ENCODE measurements at regions not wholly inside any gene's neighbourhood (a gene's known extent, or its start where the extent isn't known, plus 50 kb on each side); places are given as distances from the start of the nearest gene placed in this dataset.

DNA sequence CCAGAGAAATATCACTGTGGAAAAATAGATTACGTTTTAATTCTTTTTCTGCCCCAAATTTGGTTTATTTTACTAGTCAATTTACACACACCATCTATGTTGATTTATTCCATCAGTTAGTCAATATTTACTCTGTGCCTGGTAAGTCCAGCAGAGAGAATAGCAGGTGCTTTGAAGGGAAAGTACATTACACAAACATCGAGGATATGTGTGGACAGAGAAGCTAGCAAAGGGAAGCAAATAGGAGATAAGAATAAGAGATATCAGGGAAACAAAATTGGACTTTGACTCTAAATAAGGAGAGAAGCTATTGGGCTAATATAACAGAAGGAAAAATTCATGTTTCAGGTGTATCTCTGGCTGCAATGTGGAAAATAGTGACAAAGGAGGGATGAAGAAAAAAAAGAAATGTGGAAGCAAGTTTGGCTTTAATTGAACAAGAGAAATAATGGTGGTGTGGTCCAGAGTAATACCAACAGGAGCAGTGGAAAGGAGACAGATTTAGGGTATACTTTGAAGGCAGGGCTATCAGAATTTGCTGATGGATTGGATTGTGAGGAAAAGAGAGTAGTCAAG is 587.7 kb upstream of the CDH6 start:
- no peak overlapping the region for H2AFZ ChIP-seq (ENCODE audit: low read depth, low read length)
- H4K20me1 ChIP-seq (ENCODE audit: insufficient read depth, low read length), result no peaks in the 10 kb centered on the region
- H3K27me3 ChIP-seq (ENCODE audit: insufficient read depth, low read length, poor library complexity), result no peaks in the 10 kb centered on the region
- H3K9me3 ChIP-seq (ENCODE audit: insufficient read depth, low read length, severe bottlenecking), result no peaks in the 10 kb centered on the region
- no peak overlapping the region for H3K9ac ChIP-seq (ENCODE audit: low read depth, low read length)
- H3K4me1 ChIP-seq (ENCODE audit: insufficient read depth, low read length), result no peaks in the 10 kb centered on the region
- TF ChIP-seq CTCF (IDR thresholded peaks at IDR 0.05; ENCODE audit: borderline replicate concordance, extremely low read depth, low read length, poor library complexity, severe bottlenecking) (no peak), EZH2 (IDR thresholded peaks at IDR 0.05; ENCODE audit: borderline replicate concordance, low read depth, low read length, severe bottlenecking) (no peak)
- no peaks in the 10 kb centered on the region for H3K36me3 ChIP-seq (ENCODE audit: insufficient read depth, low read length)
- H3K27ac ChIP-seq (ENCODE audit: low read length), result no peak overlapping the region
- H3K4me3 ChIP-seq (ENCODE audit: low read depth in 1 of 2, low read length in 2 of 2), result no peak overlapping the region
- no peaks in the 10 kb centered on the region for H3K79me2 ChIP-seq (ENCODE audit: insufficient read depth, low read length)
- ATAC-seq (ENCODE audit: insufficient read depth, low read depth) (no peak), DNase-seq (no peak)
- no peak overlapping the region for H3K4me2 ChIP-seq (ENCODE audit: insufficient read depth, low read length)

DNA sequence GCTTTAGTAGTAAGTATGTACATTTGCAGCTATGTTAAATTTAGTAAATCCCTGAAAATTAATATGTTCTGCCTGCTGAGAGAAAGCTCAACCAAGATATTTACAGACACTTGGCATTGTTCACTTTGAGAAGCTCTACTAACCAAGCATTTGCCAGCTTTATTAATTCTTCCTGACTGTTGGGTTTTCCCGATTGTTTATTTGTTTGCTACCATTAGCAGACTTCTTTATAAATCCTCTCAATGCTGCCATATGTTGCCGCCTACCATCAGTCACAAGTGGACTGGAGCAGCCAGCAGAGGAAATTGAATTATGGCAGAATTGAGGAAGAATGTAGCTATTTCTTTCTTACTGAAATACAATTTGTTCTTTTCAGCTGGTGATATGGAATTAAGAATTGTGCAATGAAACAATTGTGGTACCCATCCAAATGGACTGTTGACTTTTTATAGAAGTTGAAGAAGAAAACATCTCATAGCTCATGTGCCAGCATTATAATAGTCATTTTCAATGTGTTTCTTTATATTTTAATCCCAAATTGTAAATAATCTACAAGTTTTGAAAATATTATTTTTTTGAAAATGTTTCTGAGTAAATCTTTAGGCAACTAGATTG is 588.7 kb upstream of the CDH6 start:
- no peaks in the 10 kb centered on the region for H3K4me1 ChIP-seq (ENCODE audit: insufficient read depth, low read length)
- H3K9me3 ChIP-seq (ENCODE audit: insufficient read depth, low read length, severe bottlenecking), result no peaks in the 10 kb centered on the region
- H3K79me2 ChIP-seq (ENCODE audit: insufficient read depth, low read length), result no peaks in the 10 kb centered on the region
- H3K4me3 ChIP-seq (ENCODE audit: low read depth in 1 of 2, low read length in 2 of 2), result no peak overlapping the region
- TF ChIP-seq CTCF (IDR thresholded peaks at IDR 0.05; ENCODE audit: borderline replicate concordance, extremely low read depth, low read length, poor library complexity, severe bottlenecking) (no peak), EZH2 (IDR thresholded peaks at IDR 0.05; ENCODE audit: borderline replicate concordance, low read depth, low read length, severe bottlenecking) (no peak)
- no peak overlapping the region for H3K4me2 ChIP-seq (ENCODE audit: insufficient read depth, low read length)
- no peaks in the 10 kb centered on the region for H3K27me3 ChIP-seq (ENCODE audit: insufficient read depth, low read length, poor library complexity)
- DNase-seq (no peak), ATAC-seq (ENCODE audit: insufficient read depth, low read depth) (no peak)
- H3K27ac ChIP-seq (ENCODE audit: low read length), result no peak overlapping the region
- H4K20me1 ChIP-seq (ENCODE audit: insufficient read depth, low read length), result no peaks in the 10 kb centered on the region
- H3K36me3 ChIP-seq (ENCODE audit: insufficient read depth, low read length), result no peaks in the 10 kb centered on the region
- no peak overlapping the region for H3K9ac ChIP-seq (ENCODE audit: low read depth, low read length)
- no peak overlapping the region for H2AFZ ChIP-seq (ENCODE audit: low read depth, low read length)

GRCh38 chr5:30600892-30601291 is 592.6 kb upstream of the CDH6 start:
- no peak for DNase-seq
- H3K4me3 ChIP-seq (ENCODE audit: low read depth in 1 of 2, low read length in 2 of 2), result no peak overlapping the region
- no peaks in the 10 kb centered on the region for H4K20me1 ChIP-seq (ENCODE audit: insufficient read depth, low read length)
- ATAC-seq (ENCODE audit: insufficient read depth, low read depth), result no peak
- H3K27ac ChIP-seq (ENCODE audit: low read length), result no peak overlapping the region
- no peaks in the 10 kb centered on the region for H3K36me3 ChIP-seq (ENCODE audit: insufficient read depth, low read length)
- H3K4me1 ChIP-seq (ENCODE audit: insufficient read depth, low read length), result no peaks in the 10 kb centered on the region
- no peaks in the 10 kb centered on the region for H3K79me2 ChIP-seq (ENCODE audit: insufficient read depth, low read length)
- no peak overlapping the region for H2AFZ ChIP-seq (ENCODE audit: low read depth, low read length)
- no peak overlapping the region for H3K9ac ChIP-seq (ENCODE audit: low read depth, low read length)
- H3K4me2 ChIP-seq (ENCODE audit: insufficient read depth, low read length), result no peak overlapping the region
- H3K9me3 ChIP-seq (ENCODE audit: insufficient read depth, low read length, severe bottlenecking), result no peaks in the 10 kb centered on the region
- no peaks in the 10 kb centered on the region for H3K27me3 ChIP-seq (ENCODE audit: insufficient read depth, low read length, poor library complexity)
- TF ChIP-seq EZH2 (IDR thresholded peaks at IDR 0.05; ENCODE audit: borderline replicate concordance, low read depth, low read length, severe bottlenecking), result no peak
- TF ChIP-seq CTCF (IDR thresholded peaks at IDR 0.05; ENCODE audit: borderline replicate concordance, extremely low read depth, low read length, poor library complexity, severe bottlenecking), result no peak

Data from DND-41 (cell line).